ENCODE measurements at regions not wholly inside any gene's neighbourhood (a gene's known extent, or its start where the extent isn't known, plus 50 kb on each side); places are given as distances from the start of the nearest gene placed in this dataset.

- Histone ChIP-seq H3K27me3 (ENCODE audit: low read depth, low read length) (no peaks in the 10 kb centered on the region; the same call in 1 of the 2 replicates), H2AFZ (ENCODE audit: low read depth, low read length) (no peak overlapping the region), H3K4me3 (ENCODE audit: low read length) (no peak overlapping the region), H3K79me2 (ENCODE audit: low read length) (no peaks in the 10 kb centered on the region), H3K9ac (ENCODE audit: low read length) (no peak overlapping the region), H3K9me3 (ENCODE audit: insufficient read depth, low read length) (no peaks in the 10 kb centered on the region), H3K36me3 (replicated peaks; ENCODE audit: low read depth, low read length) (peaks cover 4% of the 10 kb centered on the region), H3K4me2 (ENCODE audit: low read length) (no peak overlapping the region), H4K20me1 (ENCODE audit: insufficient read depth, low read length) (no peaks in the 10 kb centered on the region), H3K27ac (ENCODE audit: low read length) (no peak overlapping the region), H3K4me1 (ENCODE audit: low read length) (peaks cover 38% of the 10 kb centered on the region)
- TF ChIP-seq CTCF (IDR thresholded peaks at IDR 0.05; ENCODE audit: low read depth, low read length): no peak
- TF ChIP-seq EZH2phosphoT487 (IDR thresholded peaks at IDR 0.05; ENCODE audit: low read depth): no peak
Observed at GRCh38 chr1:221791846-221792245, 50.0 kb upstream of the DUSP10 start.
